Thyroid gland (tissue), 4 donors: ENCODE measurements at regions not wholly inside any gene's neighbourhood (a gene's known extent, or its start where the extent isn't known, plus 50 kb on each side); places are given as distances from the start of the nearest gene placed in this dataset.

Experiments
- POLR2A ChIP-seq, 2 donors: fragments of 450-650 bp; IDR thresholded peaks; one replicate each; pipeline ENCODE4 v1.6.1; 2017; ENCODE audit warnings: antibody characterized with exemption in 2 of 2, mild to moderate bottlenecking in 2 of 2, moderate library complexity in 1 of 2
- TF ChIP-seq, protein P1 (sequence below), 6 experiments: fragments of 200-600 bp in 3 of 6; fragments of 450-650 bp in 3 of 6; sonication (generic) in 3 of 6; IDR thresholded peaks; one replicate each; pipeline ENCODE4 v1.5.1; 2016 to 2019; ENCODE audit warnings: antibody characterized with exemption in 6 of 6, mild to moderate bottlenecking in 2 of 6, inconsistent platforms in 1 of 6, moderate library complexity in 1 of 6

DNA sequence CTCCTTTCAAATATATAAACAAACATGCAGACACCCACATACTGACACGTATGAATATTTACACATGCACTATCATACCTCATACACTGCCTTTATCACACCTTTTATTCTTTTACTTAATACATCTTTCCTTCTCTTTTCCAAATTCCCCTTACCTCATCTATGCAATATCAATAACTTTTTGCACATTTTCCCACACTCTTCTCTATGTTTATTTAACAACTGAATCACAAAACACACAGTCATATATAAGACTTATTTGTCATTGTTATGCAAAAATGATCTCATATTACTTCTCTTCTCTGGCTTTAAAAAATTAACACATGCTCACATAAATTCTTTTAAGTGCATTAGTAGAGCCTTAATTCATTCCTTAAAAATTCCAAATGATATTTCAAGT lies 461.4 kb downstream of the DIPK2A start:
- TF ChIP-seq, protein P1, sequence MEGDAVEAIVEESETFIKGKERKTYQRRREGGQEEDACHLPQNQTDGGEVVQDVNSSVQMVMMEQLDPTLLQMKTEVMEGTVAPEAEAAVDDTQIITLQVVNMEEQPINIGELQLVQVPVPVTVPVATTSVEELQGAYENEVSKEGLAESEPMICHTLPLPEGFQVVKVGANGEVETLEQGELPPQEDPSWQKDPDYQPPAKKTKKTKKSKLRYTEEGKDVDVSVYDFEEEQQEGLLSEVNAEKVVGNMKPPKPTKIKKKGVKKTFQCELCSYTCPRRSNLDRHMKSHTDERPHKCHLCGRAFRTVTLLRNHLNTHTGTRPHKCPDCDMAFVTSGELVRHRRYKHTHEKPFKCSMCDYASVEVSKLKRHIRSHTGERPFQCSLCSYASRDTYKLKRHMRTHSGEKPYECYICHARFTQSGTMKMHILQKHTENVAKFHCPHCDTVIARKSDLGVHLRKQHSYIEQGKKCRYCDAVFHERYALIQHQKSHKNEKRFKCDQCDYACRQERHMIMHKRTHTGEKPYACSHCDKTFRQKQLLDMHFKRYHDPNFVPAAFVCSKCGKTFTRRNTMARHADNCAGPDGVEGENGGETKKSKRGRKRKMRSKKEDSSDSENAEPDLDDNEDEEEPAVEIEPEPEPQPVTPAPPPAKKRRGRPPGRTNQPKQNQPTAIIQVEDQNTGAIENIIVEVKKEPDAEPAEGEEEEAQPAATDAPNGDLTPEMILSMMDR (IDR thresholded peaks at IDR 0.05), result no peak
- no peak for TF ChIP-seq POLR2A (IDR thresholded peaks at IDR 0.05)
